Mesendoderm (in vitro differentiated cells): ENCODE measurements at regions not wholly inside any gene's neighbourhood (a gene's known extent, or its start where the extent isn't known, plus 50 kb on each side); places are given as distances from the start of the nearest gene placed in this dataset.
A peak's percentile ranks its signal among the peaks of the same experiment; 100 is the strongest.

Experiments used
- DNase-seq: peaks from one replicate; pipeline ENCODE4 v3.0.0; 2013
- H2AK5ac ChIP-seq: 2 replicates; pipeline ENCODE4 v1.6.1; 2013; ENCODE audit warnings: low read length, inconsistent platforms
- H2BK120ac ChIP-seq: 2 replicates; pipeline ENCODE4 v1.6.1; 2013; ENCODE audit warnings: low read depth, mild to moderate bottlenecking, low read length, moderate library complexity, mixed read lengths
- H2BK15ac ChIP-seq: replicated peaks from 2 replicates; pipeline ENCODE4 v1.6.1; 2013; ENCODE audit warnings: low read depth, mild to moderate bottlenecking, moderate library complexity
- H2BK5ac ChIP-seq: 2 replicates; pipeline ENCODE4 v1.6.1; 2013; ENCODE audit warnings: low read length, inconsistent platforms
- H3K18ac ChIP-seq: 2 replicates; pipeline ENCODE4 v1.6.1; 2013; ENCODE audit warnings: mild to moderate bottlenecking, low read length, mixed read lengths
- H3K23ac ChIP-seq: one replicate; pipeline ENCODE4 v1.6.1; 2013; ENCODE audit warnings: low read length
- H3K27ac ChIP-seq: 2 replicates; pipeline ENCODE4 v1.5.1; 2013; ENCODE audit warnings: low read depth, mild to moderate bottlenecking, inconsistent platforms, low read length, moderate library complexity
- H3K27me3 ChIP-seq: 2 replicates; pipeline ENCODE4 v1.6.1; 2013; ENCODE audit warnings: low read length, control low read depth, mild to moderate bottlenecking, inconsistent platforms; ENCODE audit not compliant: insufficient read depth, poor library complexity
- H3K36me3 ChIP-seq: 2 replicates; pipeline ENCODE4 v1.6.1; 2013; ENCODE audit warnings: low read length, inconsistent platforms; ENCODE audit not compliant: control insufficient read depth, insufficient read depth
- H3K4ac ChIP-seq: one replicate; pipeline ENCODE4 v1.6.1; 2013; ENCODE audit warnings: low read depth, mild to moderate bottlenecking, low read length, moderate library complexity
- H3K4me1 ChIP-seq: 2 replicates; pipeline ENCODE4 v1.6.1; 2013; ENCODE audit warnings: low read depth, low read length, inconsistent platforms; ENCODE audit not compliant: control insufficient read depth
- H3K4me2 ChIP-seq: 2 replicates; pipeline ENCODE4 v1.6.1; 2013; ENCODE audit warnings: low read length
- H3K4me3 ChIP-seq: 2 replicates; pipeline ENCODE4 v1.5.1; 2013; ENCODE audit warnings: mild to moderate bottlenecking, low read length
- H3K56ac ChIP-seq: one replicate; pipeline ENCODE4 v1.6.1; 2013; ENCODE audit warnings: low read length
- H3K79me1 ChIP-seq: 2 replicates; pipeline ENCODE4 v1.6.1; 2013; ENCODE audit warnings: low read length, inconsistent platforms
- H3K79me2 ChIP-seq: 2 replicates; pipeline ENCODE4 v1.6.1; 2013; ENCODE audit warnings: mild to moderate bottlenecking, low read length; ENCODE audit not compliant: control insufficient read depth, insufficient read depth
- H3K9ac ChIP-seq: 2 replicates; pipeline ENCODE4 v1.6.1; 2013; ENCODE audit warnings: low read length, inconsistent platforms
- H4K5ac ChIP-seq: one replicate; pipeline ENCODE4 v1.6.1; 2013; ENCODE audit warnings: low read length
- H4K8ac ChIP-seq: one replicate; pipeline ENCODE4 v1.6.1; 2013; ENCODE audit warnings: low read depth, mild to moderate bottlenecking, control low read depth, low read length, moderate library complexity
- WGBS: extraction: QIAGEN DNeasy Blood & Tissue Kit; methylation state at CpG from one replicate; pipeline ENCODE4 v1.1.7; 2013; ENCODE audit warnings: low lambda C conversion rate, missing lambda C conversion rate; ENCODE audit not compliant: insufficient coverage; ENCODE audit errors: extremely low coverage; 5-methylcytosine and 5-hydroxymethylcytosine counted together

GRCh38 chr12:127396734-127397133, 870.2 kb upstream of the TMEM132C start:
- DNase-seq: no peak
- no peak overlapping the region for H3K4ac ChIP-seq
- H3K4me2 ChIP-seq: no peak overlapping the region
- no peak overlapping the region for H2BK5ac ChIP-seq
- no peak overlapping the region for H3K4me3 ChIP-seq
- H3K27ac ChIP-seq: no peak overlapping the region
- H3K9ac ChIP-seq: no peak overlapping the region
- no peak overlapping the region for H3K56ac ChIP-seq
- no peaks in the 10 kb centered on the region for H3K36me3 ChIP-seq
- no peaks in the 10 kb centered on the region for H3K27me3 ChIP-seq
- H4K8ac ChIP-seq: no peak overlapping the region
- H2AK5ac ChIP-seq: no peak overlapping the region
- H2BK120ac ChIP-seq: no peak overlapping the region
- no peaks in the 10 kb centered on the region for H3K79me2 ChIP-seq
- H4K5ac ChIP-seq: no peak overlapping the region
- H3K18ac ChIP-seq: no peak overlapping the region
- no peak overlapping the region for H2BK15ac ChIP-seq
- H3K4me1 ChIP-seq: no peaks in the 10 kb centered on the region
- no peaks in the 10 kb centered on the region for H3K79me1 ChIP-seq
- no CpG with 5 or more reads among the region's 5 CpGs for WGBS
- H3K23ac ChIP-seq: no peak overlapping the region

GRCh38 chr12:127398016-127398710, 868.8 kb upstream of the TMEM132C start:
- Histone ChIP-seq H3K4ac (no peak overlapping the region), H3K4me3 (no peak overlapping the region), H3K23ac (no peak overlapping the region), H4K8ac (no peak overlapping the region), H2AK5ac (no peak overlapping the region), H3K9ac (no peak overlapping the region), H4K5ac (no peak overlapping the region), H3K27ac (no peak overlapping the region), H3K36me3 (no peaks in the 10 kb centered on the region), H3K4me1 (no peaks in the 10 kb centered on the region), H3K27me3 (no peaks in the 10 kb centered on the region), H3K56ac (no peak overlapping the region), H3K79me1 (no peaks in the 10 kb centered on the region), H3K18ac (no peak overlapping the region), H2BK120ac (no peak overlapping the region), H2BK5ac (no peak overlapping the region), H3K4me2 (no peak overlapping the region), H2BK15ac (no peak overlapping the region), H3K79me2 (no peaks in the 10 kb centered on the region)
- no peak for DNase-seq
- no CpG with 5 or more reads among the region's 10 CpGs for WGBS

GRCh38 chr12:127399451-127399850, 867.5 kb upstream of the TMEM132C start:
- no peak overlapping the region for H3K18ac ChIP-seq
- peak; percentile 29 for DNase-seq
- H3K9ac ChIP-seq: no peak overlapping the region
- no peak overlapping the region for H3K4me3 ChIP-seq
- H2BK5ac ChIP-seq: no peak overlapping the region
- H3K4me1 ChIP-seq: no peaks in the 10 kb centered on the region
- no CpG with 5 or more reads among the region's 3 CpGs for WGBS
- no peak overlapping the region for H4K8ac ChIP-seq
- no peak overlapping the region for H3K4ac ChIP-seq
- no peak overlapping the region for H4K5ac ChIP-seq
- no peak overlapping the region for H3K27ac ChIP-seq
- no peak overlapping the region for H2AK5ac ChIP-seq
- H3K56ac ChIP-seq: no peak overlapping the region
- no peak overlapping the region for H2BK120ac ChIP-seq
- H2BK15ac ChIP-seq: no peak overlapping the region
- H3K27me3 ChIP-seq: no peaks in the 10 kb centered on the region
- no peaks in the 10 kb centered on the region for H3K79me1 ChIP-seq
- H3K79me2 ChIP-seq: no peaks in the 10 kb centered on the region
- H3K36me3 ChIP-seq: no peaks in the 10 kb centered on the region
- H3K23ac ChIP-seq: no peak overlapping the region
- H3K4me2 ChIP-seq: no peak overlapping the region

GRCh38 chr12:127400221-127400620, 866.7 kb upstream of the TMEM132C start:
- no peaks in the 10 kb centered on the region for H3K27me3 ChIP-seq
- no peaks in the 10 kb centered on the region for H3K36me3 ChIP-seq
- no peak overlapping the region for H2BK5ac ChIP-seq
- no peak overlapping the region for H4K8ac ChIP-seq
- DNase-seq: no peak
- H3K18ac ChIP-seq: no peak overlapping the region
- H3K4me1 ChIP-seq: no peaks in the 10 kb centered on the region
- H3K9ac ChIP-seq: no peak overlapping the region
- no peak overlapping the region for H2BK15ac ChIP-seq
- no CpG with 5 or more reads among the region's 5 CpGs for WGBS
- H3K27ac ChIP-seq: no peak overlapping the region
- H3K4ac ChIP-seq: no peak overlapping the region
- no peak overlapping the region for H3K4me2 ChIP-seq
- H4K5ac ChIP-seq: no peak overlapping the region
- no peak overlapping the region for H2AK5ac ChIP-seq
- H2BK120ac ChIP-seq: no peak overlapping the region
- H3K23ac ChIP-seq: no peak overlapping the region
- no peaks in the 10 kb centered on the region for H3K79me2 ChIP-seq
- no peaks in the 10 kb centered on the region for H3K79me1 ChIP-seq
- H3K56ac ChIP-seq: no peak overlapping the region
- no peak overlapping the region for H3K4me3 ChIP-seq

GRCh38 chr12:127401005-127401404, 866.0 kb upstream of the TMEM132C start:
- Histone ChIP-seq H3K56ac (no peak overlapping the region), H3K36me3 (no peaks in the 10 kb centered on the region), H3K79me2 (no peaks in the 10 kb centered on the region), H4K8ac (no peak overlapping the region), H4K5ac (no peak overlapping the region), H3K4me3 (no peak overlapping the region), H3K79me1 (no peaks in the 10 kb centered on the region), H2BK5ac (no peak overlapping the region), H2AK5ac (no peak overlapping the region), H3K4ac (no peak overlapping the region), H3K27ac (no peak overlapping the region), H3K27me3 (no peaks in the 10 kb centered on the region), H2BK15ac (no peak overlapping the region), H3K23ac (no peak overlapping the region), H3K4me1 (no peaks in the 10 kb centered on the region), H3K18ac (no peak overlapping the region), H2BK120ac (no peak overlapping the region), H3K9ac (no peak overlapping the region), H3K4me2 (no peak overlapping the region)
- whole genome bisulfite sequencing: no CpG with 5 or more reads among the region's 2 CpGs
- no peak for DNase-seq

- Histone ChIP-seq H3K9ac (no peak overlapping the region), H2BK120ac (no peak overlapping the region), H3K4ac (no peak overlapping the region), H2BK5ac (no peak overlapping the region), H3K4me3 (no peak overlapping the region), H3K4me1 (no peaks in the 10 kb centered on the region), H2BK15ac (no peak overlapping the region), H3K36me3 (no peaks in the 10 kb centered on the region), H2AK5ac (no peak overlapping the region), H3K27ac (no peak overlapping the region), H3K4me2 (no peak overlapping the region), H3K79me2 (no peaks in the 10 kb centered on the region), H3K56ac (no peak overlapping the region), H3K27me3 (no peaks in the 10 kb centered on the region), H3K18ac (no peak overlapping the region), H4K8ac (no peak overlapping the region), H4K5ac (no peak overlapping the region), H3K23ac (no peak overlapping the region), H3K79me1 (no peaks in the 10 kb centered on the region)
- no CpG with 5 or more reads among the region's 5 CpGs for WGBS
- no peak for DNase-seq
Measured at GRCh38 chr12:127401536-127401935, 865.4 kb upstream of the TMEM132C start.
